Kidney tubule cell (primary cell): ENCODE measurements at regions not wholly inside any gene's neighbourhood (a gene's known extent, or its start where the extent isn't known, plus 50 kb on each side); places are given as distances from the start of the nearest gene placed in this dataset.
"Not testable (repeated sequence)": the region's sequence is repeated elsewhere in the genome, so short reads cannot be mapped to it uniquely, and the experiment has no call there.

Experiments
- DNase-seq: peaks from one replicate; pipeline ENCODE4 v3.0.0-alpha.2; 2018; ENCODE audit warnings: low spot score

DNA sequence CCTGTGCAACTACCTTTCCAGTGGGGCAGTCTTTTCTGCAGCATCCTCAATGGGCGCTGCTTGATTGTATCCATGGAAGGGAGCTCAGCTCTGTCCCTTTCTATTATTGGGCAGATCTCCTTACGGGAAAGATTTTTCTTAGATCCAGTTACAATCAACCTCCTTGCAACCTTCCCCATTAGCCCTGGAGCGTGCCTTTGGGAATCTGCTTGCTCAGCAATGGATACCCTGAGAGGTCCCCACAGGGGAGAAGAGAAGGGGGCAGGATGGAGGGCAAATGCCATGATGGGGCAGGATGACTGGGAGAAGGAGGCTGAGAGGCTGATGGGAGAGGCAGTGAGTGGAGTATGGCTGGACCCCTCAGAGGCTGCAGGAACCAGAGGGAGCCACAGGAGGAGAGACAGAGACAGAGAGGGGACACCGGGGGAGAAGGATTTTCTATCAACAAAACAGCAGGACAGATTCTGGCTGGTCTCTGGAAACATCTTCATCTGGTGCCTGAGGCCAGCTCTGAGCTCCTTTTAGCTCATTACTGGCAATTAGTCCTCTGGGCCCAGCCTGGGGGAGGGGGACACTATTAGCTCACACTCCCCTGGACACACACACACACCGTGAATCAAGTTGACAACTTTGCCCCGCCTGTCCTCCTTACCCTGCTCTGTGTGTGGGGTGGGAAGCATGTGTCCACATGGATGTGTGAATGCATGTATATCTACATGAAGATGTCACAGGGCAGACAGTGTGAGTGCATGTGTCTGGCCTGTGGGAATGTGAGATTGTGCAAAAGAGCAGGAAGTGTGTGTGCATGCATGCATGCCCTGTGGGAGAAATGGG, 80.8 kb upstream of the PAX2 start:
- DNase-seq, result no peak

DNA sequence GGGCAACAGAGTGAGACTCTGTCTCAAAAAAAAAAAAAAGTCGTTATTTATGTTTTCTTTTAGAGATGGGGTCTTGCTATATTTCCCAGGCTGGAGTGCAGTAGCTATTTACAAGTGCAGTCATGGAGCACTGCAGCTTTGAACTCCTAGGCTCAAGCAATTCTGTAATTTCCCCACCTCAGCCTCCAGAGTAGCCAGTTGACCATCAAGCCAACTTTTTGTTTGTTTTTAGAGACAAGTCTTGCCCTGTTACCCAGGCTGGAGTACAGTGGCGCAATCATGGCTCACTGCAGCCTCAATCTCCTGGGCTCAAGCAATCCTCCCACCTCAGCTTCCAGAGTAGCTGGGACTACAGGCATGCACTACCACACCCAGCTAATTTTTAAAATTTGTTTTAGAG, 78.7 kb upstream of the PAX2 start:
- not testable (repeated sequence) for DNase-seq

DNA sequence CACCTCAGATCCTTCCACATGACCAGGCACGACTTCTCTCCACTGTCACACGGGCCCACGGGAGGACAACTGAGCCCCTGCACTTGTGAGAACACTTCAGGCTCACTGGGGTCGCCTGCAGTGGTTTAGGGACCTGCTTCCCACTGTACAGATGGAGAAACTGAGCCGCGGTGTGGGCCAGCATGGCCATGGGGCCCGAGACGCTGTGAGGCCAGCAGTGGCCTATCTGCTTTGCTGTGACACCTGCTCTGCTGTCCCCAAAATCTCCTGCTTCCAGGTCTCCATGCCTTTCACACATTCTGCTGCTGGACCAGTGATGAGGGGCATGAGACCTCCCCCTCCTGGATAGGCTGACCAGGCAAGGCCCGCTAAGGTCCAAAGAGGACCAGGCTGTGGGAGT, 75.8 kb upstream of the PAX2 start:
- no peak for DNase-seq

DNA sequence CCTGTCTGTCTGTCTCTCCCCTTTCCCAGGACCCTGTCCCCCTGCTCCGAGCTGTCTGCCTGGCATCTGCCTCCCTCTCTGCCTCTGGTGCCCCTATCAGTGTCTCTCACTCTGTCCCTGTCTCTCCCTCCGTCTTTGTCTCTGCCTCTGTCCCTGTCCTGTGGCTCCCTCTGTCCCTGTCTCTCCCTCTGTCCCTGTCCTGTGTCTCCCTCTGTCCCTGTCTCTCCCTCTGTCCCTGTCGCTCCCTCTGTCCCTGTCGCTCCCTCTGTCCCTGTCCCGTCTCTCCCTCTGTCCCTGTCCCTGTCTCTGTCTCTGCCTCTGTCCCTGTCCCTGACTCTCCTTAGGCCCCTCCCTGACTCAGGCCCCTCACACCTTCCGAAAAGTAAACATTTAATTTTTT, 75.0 kb upstream of the PAX2 start:
- no peak for DNase-seq

DNA sequence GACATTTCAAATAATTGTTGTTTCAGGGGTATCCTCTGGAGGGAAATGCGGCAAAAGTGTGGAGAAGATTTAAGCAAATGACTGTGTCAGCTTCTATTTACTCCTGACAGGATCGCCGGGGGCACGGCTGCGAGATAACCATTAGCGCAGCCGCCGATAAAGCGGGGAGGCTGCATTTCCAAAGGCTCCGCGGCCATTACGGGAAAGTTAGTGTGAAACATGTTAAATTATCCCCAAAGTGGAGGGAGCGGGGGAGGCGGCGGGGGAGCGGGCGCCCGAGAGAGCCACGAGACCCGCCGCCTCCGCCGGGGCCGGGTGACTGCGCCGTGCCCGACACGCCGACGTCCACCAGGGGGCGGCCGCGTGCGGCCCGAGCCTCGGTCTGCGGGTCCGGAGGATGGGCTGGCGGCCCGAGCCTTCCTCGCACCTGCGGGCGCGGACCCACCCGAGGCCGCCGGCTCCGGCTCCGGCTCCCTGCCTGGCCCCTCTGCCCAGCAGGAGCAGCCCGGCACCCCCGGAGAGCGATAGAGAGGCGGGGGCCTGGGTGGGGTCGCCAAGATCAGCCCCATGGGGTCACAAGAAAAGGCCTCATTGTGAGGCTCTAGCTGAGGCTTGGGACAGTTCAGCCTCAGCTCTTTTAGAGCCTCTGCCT, 74.4 kb upstream of the PAX2 start:
- DNase-seq, result peak; percentile 38

DNA sequence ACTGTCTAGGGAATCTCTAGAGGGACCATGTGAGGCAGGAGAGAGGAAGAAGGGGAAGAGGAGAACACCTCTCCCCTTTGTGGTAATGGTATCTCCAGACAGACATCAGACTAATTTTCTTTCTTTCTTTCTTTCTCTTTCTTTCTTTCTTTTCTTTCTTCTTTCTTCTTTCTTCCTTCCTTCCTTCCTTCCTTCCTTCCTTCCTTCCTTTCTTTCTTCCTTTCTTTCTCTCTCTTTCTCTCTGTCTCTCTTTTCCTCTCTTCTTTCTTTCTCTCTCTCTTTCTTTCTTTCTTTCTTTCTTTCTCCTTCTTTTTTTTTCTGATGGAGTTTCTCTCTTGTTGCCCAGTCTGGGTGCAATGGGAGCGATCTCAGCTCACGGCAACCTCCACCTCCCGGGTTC, 73.2 kb upstream of the PAX2 start:
- no peak for DNase-seq

DNA sequence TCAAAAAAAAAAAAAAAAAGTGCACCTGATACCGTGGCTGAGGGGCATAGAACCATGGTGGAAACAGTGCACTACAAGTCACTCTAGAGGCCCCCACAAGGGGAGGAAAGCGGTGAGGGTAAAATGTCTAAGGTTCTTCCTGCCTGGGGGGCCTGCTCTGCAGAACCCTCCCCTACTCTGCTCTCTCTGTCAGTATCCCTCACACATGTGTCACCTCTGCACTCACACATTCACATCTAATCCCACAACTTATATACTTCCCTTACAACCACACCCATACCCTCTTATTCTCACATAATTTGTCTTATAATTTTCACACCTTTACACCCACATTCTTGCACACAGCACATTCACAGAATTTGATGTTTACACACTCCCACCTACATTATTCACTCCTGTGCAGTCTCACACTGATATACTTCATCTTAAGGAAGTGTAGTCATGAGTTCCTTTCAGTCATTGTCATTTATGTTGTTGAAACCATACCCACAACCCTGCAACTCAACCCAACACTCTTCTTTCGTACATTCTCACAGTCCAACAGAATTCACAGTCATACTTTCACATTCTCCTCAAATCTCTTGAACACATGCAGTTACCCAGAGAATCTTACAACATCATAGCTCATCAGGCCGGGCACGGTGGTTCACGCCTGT, 68.0 kb upstream of the PAX2 start:
- DNase-seq, result no peak

DNA sequence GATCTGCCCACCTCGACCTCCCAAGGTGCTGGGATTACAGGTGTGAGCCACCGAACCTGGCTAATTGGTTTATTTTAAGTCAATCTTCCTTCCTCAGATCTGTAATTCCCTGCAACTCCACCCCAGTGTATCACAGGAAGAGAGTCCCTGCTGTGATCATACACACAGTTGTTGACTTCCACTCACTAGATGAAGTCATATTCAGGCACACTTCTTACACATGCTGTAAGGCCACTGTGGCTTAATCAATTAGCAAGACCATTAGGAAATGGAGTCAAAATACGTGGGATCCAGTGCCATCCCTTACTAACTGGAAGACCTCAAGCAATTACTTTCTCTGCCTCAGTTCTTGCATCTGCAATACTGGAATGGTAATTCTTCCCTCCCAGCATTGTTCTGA, 66.1 kb upstream of the PAX2 start:
- no peak for DNase-seq

DNA sequence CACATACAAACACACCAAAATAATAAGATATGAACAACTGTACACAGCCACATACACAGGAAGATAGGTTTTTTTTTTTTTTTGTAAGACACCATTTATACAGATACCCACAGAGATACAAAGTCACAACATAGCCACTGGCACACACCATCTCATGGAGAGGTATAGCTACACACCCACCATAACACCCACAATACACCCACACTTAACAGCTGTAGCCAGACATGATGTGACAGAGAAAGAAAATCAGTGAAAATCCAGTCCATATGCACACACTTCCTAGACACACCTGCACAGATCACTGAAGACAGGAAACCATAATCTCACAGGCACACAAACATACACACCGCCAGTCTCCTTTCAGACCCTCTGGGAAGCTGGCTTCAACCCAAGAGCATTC, 62.4 kb upstream of the PAX2 start:
- no peak for DNase-seq

DNA sequence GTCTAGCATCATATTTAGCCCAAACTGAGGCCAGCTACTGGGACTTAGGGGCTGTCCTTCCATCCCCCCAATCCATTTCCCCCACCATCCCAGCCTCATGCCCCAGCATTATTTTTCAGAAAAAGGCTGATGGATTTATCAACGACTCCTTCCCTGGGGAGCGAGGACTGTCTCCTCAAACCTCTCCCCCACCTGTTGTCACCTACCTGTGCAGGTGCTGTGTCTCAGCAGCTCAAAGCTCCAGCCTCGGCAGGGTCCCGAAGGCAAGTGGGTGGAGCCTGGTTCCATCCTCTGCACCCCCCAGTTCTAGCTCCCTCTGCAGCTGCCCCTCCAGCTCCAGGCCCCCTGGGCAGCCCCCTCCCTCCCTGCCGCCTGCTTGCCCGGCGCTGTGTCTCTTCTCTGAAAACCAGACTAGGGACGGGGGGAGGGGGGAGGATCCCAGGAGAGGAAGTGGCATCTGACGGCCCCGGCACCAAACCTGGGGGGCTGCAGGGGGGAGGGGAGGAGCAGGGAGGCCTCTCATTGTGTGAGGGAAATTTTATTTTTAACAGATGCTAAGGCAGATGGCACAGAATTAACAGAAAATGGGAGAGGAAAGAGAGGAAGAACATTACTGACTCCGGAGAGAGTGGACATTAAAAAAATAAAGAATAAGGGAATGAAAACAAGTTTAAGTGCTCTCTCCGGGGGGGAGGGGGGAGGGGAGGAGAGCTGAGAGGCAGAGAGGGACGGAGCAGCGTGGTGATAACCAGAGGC, 61.7 kb upstream of the PAX2 start:
- no peak for DNase-seq

DNA sequence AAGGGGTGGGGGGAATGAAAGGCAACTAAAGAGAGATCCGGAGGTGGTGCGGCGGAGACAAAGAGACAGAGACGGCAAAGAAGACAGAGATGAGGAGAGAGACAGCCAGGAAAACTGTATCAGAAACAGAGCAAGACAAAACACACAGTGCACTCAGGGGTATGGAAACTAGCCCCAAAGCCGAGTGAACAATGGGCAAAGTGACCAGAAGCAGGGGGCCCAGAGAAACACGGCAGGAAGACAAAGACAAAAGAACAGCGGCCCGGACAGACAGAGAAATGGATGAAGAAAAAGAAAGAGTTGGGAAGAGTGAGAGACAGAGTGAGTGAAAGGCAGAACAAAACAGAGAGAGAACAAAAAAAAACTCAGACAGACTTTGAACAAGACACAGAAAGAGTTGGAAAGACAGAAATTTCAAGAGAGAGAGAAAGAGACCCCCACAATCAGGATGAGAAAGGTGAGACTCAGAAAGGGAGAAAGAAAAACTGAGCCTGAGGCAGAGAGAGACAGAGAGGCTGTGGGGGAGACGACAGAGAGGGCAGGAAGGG, 60.6 kb upstream of the PAX2 start:
- no peak for DNase-seq

DNA sequence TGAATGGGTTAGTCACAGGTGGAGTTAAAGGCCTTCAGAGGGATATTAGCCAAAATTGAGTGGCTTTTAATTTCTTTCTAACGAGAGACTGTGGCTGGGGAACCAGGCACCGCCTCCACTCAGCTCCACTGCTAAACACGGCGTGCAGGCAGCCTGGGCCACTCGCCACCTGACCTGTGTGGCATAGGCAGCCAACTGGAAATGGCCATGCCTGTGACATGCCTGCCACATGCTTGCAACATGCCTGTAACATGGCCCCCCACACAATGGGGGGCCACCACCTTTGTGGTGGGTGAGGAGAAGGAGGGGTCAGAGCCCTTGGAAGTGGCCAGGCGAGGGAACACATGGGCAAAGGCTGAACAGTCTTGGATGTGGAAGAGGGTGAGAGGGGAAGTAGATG, 60.1 kb upstream of the PAX2 start:
- no peak for DNase-seq

DNA sequence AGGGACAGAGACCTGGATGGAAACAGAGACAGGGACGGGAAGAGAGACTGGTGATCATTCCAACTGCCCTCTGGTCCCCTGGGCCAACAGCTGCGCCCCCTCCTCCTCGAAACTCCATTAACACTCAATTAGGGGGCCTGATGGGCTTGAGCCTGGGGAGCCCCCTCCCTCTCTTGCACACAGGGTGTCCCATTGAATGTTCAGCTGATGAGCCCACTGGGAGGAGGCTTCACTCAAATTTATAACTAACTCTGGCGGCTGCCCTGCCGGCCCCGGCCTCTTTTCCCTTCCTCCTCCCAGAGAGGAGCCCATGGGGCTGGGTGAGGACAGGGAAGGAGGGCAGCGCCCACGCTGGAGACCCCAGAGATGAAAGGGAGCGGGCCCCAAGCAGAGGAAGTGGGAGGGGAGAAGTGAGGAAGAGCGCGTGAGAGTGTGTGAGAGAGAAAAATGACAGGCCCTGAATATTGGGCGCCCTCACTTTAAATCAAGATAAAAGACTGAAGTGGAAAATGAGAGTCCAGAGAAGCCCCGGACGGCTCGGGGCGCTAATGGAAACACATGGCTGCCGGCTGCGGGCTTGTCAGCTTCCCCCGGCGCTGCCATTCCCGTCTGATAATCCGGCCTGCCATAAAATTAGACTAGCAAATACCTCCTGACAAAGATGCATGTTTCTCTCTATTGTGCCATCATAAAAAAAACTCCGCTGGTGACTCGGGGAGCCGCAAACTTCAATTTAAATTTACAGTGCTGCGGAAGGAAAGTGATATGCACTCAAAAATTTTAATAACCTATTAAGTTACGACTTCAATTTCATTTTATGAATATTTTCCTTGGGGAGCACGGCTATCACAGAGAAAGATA, 58.0 kb upstream of the PAX2 start:
- DNase-seq, result no peak

DNA sequence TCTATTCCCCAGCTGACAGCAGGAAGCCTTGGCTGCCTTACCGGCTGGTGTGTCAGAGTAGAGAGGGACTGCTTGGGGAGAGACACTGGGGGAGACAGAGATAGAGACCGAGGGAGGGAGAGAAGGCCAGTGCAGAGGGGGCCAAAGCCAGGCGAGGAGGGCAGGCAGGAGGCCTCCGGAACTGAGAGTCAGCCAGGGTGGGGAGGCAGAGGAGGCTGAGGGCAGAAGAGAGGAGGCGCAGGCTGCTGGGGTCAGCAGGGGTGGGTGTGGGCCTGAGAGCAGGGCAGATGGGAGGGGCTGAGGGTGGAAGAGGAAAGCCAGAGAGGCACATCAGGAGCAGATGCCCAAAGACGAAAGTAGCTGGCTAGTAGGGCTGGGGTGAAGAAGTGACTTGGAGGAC, 57.2 kb upstream of the PAX2 start:
- no peak for DNase-seq

DNA sequence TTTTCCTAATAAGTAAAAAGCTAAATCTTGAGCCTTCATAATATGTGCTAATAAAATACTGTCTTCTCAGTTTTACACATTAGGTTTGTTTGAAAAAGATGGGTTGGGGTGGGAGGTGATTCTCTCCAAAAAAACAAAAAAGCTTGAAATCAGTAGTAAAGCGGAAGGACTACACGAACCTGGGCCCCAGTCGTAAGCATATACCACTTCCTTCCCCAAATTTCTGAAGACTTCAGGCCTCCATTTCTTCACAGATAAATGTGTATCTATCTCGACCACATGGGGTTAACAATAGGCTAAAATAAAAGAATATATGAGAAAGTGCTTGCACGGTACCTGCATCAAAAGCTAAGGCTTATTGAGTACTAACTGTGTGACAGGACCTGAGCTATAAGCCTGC, 51.6 kb upstream of the PAX2 start:
- DNase-seq, result no peak
